ENCODE measurements at regions not wholly inside any gene's neighbourhood (a gene's known extent, or its start where the extent isn't known, plus 50 kb on each side); places are given as distances from the start of the nearest gene placed in this dataset.

GRCh38 chrX:142296421-142296820, 91.3 kb upstream of the MAGEC2 start:
- no peak for TF ChIP-seq CTCF (IDR thresholded peaks at IDR 0.05)
- TF ChIP-seq POLR2A (IDR thresholded peaks at IDR 0.05), result no peak

All from lower leg skin (tissue), 3 donors.